IPS-18c (cell line): ENCODE measurements at regions not wholly inside any gene's neighbourhood (a gene's known extent, or its start where the extent isn't known, plus 50 kb on each side); places are given as distances from the start of the nearest gene placed in this dataset.

Source experiments
- H3K4me3 ChIP-seq: 2 replicates; pipeline ENCODE4 v1.7.0; 2013; ENCODE audit warnings: low read depth, mild to moderate bottlenecking, low read length, moderate library complexity; ENCODE audit not compliant: insufficient read depth
- H3K9me3 ChIP-seq: one replicate; pipeline ENCODE4 v1.6.1; 2013; ENCODE audit warnings: mild to moderate bottlenecking, low read length, moderate library complexity; ENCODE audit not compliant: control insufficient read depth, insufficient read depth

DNA sequence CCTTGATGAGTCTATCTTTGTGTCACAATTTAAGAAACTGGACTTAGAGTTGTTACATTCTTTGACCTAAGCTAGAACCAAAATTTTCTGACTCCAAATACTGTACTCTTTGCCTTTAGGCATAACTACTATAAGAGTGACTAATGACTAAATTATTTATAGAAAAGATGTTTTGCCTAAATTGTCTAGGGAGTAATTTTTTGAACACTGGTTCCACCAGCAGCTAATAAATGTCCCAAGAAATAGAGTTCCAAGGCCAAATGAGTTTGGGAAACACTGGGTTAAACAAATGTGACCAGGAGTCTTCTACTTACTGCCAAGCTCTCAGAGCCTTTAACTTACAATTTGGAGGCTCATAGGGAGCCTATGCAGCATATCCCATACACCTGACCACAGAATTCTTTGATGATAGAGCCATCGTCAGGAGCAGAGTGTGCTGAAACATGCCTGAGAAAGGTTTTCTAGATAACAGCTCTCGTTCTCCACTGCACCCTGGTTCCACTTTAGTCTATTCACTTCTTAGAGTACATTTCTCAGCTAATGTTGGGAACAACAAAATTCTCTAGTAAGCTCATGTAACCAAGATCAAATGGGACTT lies 215.9 kb upstream of the HMGA2 start:
- Histone ChIP-seq H3K9me3 (peaks cover 2% of the 10 kb centered on the region), H3K4me3 (no peak overlapping the region)

DNA sequence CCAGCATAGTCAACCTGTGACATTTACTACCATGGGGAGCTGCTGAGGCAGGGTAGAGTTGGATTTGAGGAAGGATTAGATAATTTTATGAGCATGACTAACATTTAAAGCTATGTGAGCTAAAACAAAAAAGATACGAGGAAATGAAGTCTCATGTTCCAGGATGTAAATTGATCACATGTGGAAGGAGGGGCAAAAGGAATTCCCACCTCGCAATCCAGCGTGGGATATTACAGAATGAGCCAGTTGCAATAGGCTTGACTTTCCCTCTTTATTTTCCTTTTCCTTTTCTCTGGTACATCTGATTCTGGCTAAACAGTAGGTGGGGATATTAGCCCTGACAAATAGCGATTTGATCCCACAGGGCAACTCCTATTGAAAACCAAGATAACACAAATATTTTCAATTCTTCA lies 214.9 kb upstream of the HMGA2 start:
- Histone ChIP-seq H3K4me3 (no peak overlapping the region), H3K9me3 (peaks cover 2% of the 10 kb centered on the region)

DNA sequence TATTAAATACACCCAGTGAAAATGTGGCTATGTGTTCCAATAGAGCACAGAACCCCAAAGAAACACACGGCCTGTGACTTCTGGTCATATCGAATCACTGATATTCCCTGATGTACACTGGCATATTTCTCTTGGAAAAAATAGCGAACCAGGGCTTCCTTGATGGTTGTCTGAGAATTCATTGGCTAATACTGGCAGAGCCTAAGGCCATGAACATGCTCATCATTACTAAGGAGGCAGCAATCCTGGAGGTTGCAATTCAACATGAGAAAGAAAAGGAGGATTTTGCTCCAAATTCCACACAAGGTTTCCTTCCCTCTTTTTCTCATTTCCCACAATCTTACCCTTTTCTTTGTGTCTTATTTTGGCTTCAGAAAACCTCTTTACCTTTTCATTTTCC lies 212.9 kb upstream of the HMGA2 start:
- peaks cover 2% of the 10 kb centered on the region for H3K9me3 ChIP-seq
- no peak overlapping the region for H3K4me3 ChIP-seq

DNA sequence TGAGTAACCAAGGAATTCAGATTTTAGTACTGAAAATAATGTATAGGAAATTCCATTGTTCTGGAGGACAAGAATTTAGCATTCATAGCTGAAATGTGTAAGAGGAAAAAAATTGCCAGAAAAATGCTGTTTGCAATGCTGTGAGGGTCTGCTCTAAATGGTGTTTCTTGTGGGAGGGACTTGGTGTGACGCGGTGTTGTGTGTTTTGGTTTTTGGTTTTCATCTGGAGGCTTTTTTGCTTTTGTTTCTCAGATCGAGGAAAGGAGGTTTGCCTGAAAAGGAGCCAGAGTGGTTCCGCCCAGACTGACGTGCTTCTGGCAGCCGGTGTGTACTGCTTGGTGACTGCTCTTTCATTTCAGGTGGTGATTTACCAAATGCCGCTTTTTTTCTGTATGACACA lies 211.8 kb upstream of the HMGA2 start:
- Histone ChIP-seq H3K9me3 (peaks cover 2% of the 10 kb centered on the region), H3K4me3 (no peak overlapping the region)

DNA sequence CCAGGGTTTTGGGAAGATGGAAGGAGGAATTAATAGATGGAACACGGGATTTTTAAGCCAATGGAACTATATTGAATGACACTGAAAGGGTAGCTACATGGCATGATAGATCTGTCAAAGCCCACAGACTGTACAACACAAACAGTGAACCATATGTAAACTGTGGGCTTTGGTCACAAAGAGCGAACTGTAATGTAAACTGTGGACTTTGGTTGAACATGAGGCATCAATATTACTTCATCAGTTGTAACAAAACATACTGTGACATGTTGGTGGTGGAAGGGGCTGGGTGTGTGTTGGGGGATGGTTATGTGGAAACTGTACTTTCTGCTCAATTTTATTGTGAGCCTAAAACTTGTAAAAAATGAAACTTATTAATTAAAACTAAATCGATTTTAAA lies 210.6 kb upstream of the HMGA2 start:
- Histone ChIP-seq H3K9me3 (no peaks in the 10 kb centered on the region), H3K4me3 (no peak overlapping the region)

DNA sequence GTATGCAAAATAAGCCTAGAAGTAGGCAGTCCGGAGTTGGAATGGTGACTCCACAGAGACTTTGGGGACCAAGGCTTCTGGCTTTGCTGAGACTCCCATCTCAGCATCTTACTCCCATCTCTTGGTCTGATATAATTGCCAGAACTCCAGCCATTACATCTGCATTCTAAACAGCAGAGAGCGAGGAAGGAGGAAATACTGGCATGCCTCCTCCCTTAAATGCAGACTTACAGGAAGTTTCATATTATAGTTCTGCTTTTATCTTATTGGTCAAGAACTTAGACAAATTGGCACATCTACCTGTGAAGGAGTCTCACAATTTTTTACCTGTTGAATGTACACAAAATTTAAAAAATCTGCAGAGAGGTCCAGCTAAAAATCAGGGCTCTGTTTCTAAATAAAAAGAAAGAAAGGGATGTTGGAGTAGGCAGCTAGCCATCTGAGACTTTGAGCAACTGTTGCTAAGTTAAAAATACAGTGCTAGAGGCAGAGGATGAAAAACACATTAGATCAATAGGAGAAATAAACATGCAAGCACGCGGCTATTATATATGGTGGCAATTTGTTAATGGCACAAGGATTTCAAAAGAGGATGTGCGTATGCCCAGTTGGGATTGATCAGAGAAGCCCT lies 209.9 kb upstream of the HMGA2 start:
- Histone ChIP-seq H3K9me3 (no peaks in the 10 kb centered on the region), H3K4me3 (no peak overlapping the region)

DNA sequence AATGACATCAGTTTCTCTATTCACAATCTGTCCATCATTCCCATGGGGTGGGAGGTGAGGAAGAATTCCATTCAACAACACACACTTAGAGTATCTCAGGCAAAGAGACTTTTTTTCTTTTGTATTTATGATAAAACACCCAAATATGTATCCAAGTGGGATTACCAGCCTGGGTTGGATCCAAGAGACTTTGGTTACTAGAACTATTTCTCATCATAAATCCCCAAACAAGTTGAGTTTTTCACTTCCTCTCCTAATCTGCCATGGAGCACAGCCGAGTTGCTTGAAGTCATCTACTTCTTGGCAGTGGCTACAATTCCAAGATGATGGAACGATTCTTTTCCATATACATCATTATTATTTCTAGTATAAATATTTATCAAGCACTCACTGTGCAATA lies 209.2 kb upstream of the HMGA2 start:
- Histone ChIP-seq H3K9me3 (no peaks in the 10 kb centered on the region), H3K4me3 (no peak overlapping the region)

DNA sequence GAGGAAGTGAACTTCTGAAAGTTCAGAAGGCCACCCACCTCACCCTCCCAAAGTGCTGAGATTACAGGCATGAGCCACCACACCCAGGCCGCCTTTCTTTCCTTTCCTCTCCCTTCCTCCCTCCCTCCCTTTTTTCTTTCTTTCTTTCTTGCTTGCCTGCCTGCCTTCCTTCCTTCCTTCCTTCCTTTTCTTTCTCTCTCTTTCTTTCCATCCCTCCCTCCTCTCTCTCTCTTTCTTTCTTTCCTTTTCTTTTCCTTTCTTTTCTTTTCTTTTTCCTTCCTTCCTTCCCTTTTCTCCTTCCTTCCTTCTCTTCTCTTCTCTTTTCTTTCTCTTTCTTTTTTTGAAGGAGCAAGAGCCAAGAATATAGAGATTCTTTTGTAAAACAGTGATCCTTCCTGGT lies 208.3 kb upstream of the HMGA2 start:
- no peaks in the 10 kb centered on the region for H3K9me3 ChIP-seq

DNA sequence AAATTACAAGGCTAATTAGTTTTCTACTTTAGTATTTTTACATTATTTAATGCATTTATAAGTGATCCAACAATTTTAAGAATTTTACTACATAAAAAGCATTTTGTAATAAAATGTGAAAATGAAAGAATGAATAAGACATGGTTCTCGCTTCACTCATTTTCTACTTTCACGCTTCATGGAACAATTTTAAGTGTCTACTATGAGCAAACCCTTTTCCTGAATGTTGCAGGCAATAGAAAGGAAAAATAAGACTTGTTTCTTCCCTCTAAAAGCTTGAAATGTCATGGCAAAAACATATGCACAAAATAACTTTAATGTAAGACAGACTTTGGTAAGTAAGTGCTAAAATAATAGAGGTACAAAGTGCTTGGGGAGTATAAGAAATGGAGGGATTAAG lies 205.7 kb upstream of the HMGA2 start:
- Histone ChIP-seq H3K9me3 (no peaks in the 10 kb centered on the region), H3K4me3 (no peak overlapping the region)

More for the DNA sequence above, 208.3 kb upstream of the HMGA2 start:
- no peak overlapping the region for H3K4me3 ChIP-seq

DNA sequence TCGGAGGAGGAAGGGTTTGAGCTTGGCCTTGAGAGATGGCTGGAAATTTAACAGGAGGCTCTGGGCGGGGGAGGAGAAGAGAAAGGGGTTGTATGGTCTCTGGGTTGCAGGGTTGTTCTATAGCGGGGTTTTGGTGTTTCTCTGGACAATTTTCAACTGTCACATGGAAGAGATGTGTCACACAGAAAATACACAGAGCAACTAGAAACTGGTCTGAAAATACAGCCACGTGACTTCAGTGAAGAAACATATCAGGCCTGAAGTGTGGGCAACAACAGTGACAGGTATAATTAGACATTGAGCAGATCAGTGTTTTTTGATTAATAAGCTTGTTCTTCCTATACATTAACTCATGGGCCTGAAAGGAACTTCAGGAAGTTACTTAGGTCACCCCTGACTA lies 205.3 kb upstream of the HMGA2 start:
- no peaks in the 10 kb centered on the region for H3K9me3 ChIP-seq
- no peak overlapping the region for H3K4me3 ChIP-seq

DNA sequence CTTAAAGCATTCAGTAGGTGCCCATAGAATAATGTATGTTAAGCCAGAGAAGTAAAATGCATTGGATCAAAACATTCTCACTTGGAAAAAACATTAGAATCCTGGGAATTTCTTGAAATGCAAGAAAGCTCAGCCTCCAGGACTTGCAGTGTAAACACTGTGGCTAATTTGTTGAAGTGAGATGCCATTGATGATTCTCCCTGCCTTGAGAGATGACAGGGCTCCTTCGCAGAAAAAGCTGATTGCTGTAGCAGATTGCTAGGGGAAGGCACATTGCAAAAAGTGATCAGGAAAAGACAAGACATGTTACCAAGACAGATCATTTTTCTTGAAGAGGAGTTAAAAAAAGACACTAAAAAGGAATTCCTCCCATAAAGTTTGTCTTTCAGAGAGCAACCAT lies 204.2 kb upstream of the HMGA2 start:
- H3K4me3 ChIP-seq: no peak overlapping the region
- H3K9me3 ChIP-seq: no peaks in the 10 kb centered on the region

DNA sequence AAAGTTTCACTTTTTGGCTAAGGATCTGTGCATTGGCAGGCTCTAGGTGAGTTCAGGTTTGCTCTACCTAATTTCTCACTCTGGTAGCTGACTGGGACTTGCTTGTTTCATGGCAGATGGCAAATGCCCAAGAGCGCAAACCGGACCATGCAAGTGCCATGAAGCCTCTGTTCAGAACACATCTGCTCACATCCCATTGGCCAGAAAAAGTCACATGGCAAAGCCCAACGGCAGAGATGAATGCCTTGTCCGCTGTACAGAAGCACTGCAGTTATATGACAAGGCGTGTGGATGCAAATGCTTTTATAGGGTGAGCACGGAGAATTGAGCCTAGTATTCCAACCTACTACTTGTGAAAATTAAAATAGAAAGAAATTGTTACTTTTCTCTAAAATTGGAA lies 202.2 kb upstream of the HMGA2 start:
- no peak overlapping the region for H3K4me3 ChIP-seq
- no peaks in the 10 kb centered on the region for H3K9me3 ChIP-seq

DNA sequence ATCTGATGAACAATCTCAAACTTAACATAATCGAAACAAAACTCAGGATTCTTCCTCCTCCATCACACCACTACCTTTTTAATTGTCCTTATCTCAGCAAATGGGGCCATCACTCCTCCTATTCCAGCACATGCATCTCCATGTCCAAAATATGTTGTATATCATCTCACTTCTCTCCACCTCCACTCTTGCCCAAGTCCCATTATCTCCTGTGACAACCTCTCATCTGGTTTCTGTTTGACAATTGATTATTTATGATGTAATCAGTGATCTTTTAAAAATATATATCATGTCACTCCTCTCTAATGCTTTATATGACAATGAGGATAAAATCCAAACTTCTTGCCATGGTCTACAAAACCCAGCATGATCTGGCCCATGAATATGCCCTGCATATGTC lies 200.8 kb upstream of the HMGA2 start:
- Histone ChIP-seq H3K4me3 (no peak overlapping the region), H3K9me3 (peaks cover 4% of the 10 kb centered on the region)

DNA sequence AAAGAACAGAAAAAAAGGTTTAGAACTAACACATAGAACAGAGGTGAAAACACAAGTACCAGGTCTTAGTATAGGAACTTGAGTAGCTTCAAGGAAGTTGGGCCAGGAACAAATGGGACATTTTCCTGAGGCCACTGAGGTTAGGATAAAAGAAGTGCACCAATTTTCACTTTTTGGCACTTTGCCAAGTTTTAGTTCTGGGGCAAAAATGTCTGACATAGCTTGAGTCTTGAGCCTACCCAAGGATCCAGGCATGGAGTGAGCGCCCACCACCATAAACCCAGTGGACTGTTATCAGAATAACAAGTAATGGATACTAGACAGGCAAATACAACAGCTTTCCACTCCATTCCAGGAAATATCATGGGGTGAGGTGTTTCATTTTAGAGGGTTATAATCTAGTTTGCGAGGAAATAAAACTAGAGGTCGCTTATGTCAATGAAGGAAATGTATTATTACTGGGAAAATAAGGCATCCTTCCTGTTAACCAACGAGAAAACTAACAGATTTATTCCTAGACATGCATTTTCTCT lies 199.7 kb upstream of the HMGA2 start:
- H3K4me3 ChIP-seq: no peak overlapping the region
- H3K9me3 ChIP-seq: peaks cover 4% of the 10 kb centered on the region

DNA sequence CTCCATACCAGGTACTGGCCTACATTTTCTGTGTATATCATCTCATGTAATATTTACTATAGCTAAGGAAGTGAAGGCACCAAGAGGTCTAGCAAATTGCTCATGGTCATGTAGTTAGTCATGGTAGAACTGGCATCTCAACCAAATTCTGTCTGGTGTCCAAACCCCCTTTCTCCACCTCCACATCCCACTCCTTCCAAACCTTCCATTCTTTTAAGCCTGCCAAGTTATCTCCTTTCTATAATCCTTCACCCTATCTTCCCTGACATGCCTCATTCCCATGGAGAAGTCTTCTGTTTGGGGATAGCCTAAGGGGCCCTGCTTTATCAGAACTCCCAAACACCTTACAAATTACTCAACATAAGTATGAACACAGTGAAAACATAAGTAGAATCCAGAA lies 196.2 kb upstream of the HMGA2 start:
- Histone ChIP-seq H3K9me3 (peaks cover 4% of the 10 kb centered on the region), H3K4me3 (no peak overlapping the region)

DNA sequence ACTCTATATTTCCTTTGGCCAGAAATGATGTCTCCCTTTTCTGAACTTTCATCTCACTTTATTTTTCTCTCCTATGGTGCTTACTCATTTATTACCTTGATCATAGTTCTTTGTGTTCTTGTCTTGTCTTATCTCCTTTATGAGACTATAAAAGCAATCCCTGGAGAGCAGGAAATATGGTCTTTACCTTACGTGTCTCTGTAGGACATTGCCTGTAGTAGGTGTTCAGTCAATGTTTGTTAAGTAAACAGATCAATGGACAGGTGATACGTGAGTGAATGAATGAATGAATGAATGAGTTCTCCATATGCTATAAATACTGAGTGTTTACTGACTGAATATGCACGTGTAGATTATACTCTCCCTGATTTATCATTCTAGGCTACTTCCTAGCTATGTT lies 193.7 kb upstream of the HMGA2 start:
- Histone ChIP-seq H3K4me3 (no peak overlapping the region), H3K9me3 (peaks cover 4% of the 10 kb centered on the region)

DNA sequence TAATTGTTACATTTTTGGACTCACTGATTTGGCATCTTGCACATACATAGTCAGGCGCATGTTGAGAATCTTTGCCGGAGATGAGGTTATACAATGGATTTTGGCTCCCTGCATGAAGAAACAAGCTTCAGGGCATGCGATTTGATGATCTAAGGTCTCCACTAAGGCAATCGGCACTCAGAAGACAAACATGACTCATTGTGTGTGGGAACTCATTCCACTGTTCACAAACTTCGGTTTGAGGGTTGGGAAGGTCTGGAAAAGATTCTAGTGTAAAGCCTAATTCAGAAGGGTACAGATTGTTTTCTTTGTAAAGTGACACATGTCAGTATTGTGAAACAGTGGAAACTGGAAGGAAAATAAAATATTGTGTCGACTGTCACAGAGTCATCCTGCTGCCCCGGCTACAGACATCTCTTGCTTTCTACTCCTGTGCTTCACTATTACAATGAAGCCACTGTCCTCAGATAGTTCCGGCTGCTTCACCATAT lies 192.6 kb upstream of the HMGA2 start:
- Histone ChIP-seq H3K4me3 (no peak overlapping the region), H3K9me3 (peaks cover 4% of the 10 kb centered on the region)

DNA sequence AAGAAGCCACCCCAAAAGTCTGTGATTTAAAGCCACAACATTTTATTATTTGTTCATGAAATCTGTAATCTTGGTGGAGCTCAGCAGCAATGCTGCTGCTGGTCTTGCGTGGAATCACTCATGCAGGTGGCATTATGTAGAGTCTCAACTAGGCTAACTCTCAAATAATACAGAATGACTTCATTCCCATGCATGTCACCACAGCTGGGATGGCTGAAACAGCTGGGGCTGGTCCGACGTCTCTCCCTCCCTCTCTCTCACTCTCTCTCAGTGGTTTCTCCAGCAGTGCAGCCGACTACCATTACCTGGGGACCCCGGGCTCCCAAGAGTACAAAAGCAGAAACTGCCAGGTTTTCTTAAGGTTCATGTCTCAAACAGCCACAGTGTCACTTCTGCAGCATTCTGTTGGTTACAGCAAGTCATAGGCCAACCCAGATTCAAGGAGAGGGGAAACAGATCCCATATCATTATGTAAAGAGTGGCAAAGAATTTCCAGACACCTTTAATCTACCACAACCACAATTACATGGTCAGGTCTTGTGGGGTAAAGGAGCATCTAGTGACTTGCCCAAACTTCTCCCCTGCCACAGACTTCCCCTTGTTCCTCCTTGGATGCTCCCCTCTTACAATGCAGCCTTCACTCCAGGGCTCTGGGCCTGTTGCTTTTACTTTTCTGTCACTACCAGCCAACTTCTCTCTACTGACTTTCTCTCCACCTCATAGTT lies 192.0 kb upstream of the HMGA2 start:
- Histone ChIP-seq H3K9me3 (peaks cover 2% of the 10 kb centered on the region), H3K4me3 (no peak overlapping the region)
